ENCODE measurements at regions not wholly inside any gene's neighbourhood (a gene's known extent, or its start where the extent isn't known, plus 50 kb on each side); places are given as distances from the start of the nearest gene placed in this dataset.

- TF ChIP-seq ZNF512 (CRISPR knock-in tag; IDR thresholded peaks at IDR 0.05; ENCODE audit: borderline replicate concordance) (no peak), ZSCAN18 (CRISPR knock-in tag; IDR thresholded peaks at IDR 0.05) (no peak), JAZF1 (CRISPR knock-in tag; IDR thresholded peaks at IDR 0.05) (no peak), HMGA2 (CRISPR knock-in tag; IDR thresholded peaks at IDR 0.05) (no peak), USF2 (CRISPR knock-in tag; IDR thresholded peaks at IDR 0.05) (no peak), ZNF532 (CRISPR knock-in tag; IDR thresholded peaks at IDR 0.05; ENCODE audit: borderline replicate concordance) (no peak), ZNF416 (CRISPR knock-in tag; IDR thresholded peaks at IDR 0.05) (no peak), AR (CRISPR knock-in tag; IDR thresholded peaks at IDR 0.05) (no peak), KAT7 (CRISPR knock-in tag; IDR thresholded peaks at IDR 0.05; ENCODE audit: borderline replicate concordance) (no peak), STAT6 (CRISPR knock-in tag; conservative IDR thresholded peaks at IDR 0.05; ENCODE audit: low read depth) (no peak), ESRRA (CRISPR knock-in tag; IDR thresholded peaks at IDR 0.05; ENCODE audit: borderline replicate concordance) (no peak), AFF4 (CRISPR knock-in tag; IDR thresholded peaks at IDR 0.05; ENCODE audit: borderline replicate concordance) (no peak), FOXP4 (CRISPR knock-in tag; IDR thresholded peaks at IDR 0.05) (no peak), ELF4 (CRISPR knock-in tag; IDR thresholded peaks at IDR 0.05; ENCODE audit: low read depth) (no peak)
- Mint-ChIP-seq H3K27me3 (ENCODE audit: low read depth) (no peaks in the 10 kb centered on the region; the same call in 1 of the 2 replicates), H3K4me1 (no peaks in the 10 kb centered on the region), H3K9me3 (peaks cover 63% of the 10 kb centered on the region), H3K4me3 (no peak overlapping the region), H3K27ac (no peak overlapping the region), H3K36me3 (peaks cover 35% of the 10 kb centered on the region)
- CTCF ChIA-PET: no interaction called here
- DNase-seq (ENCODE audit: low spot score): no peak
- ATAC-seq: no peak
- POLR2A ChIA-PET: no interaction called here
Observed at GRCh38 chr2:189943009-189943408, 119.5 kb downstream of the MSTN start.
